Body of pancreas (tissue), 4 donors: ENCODE measurements at regions not wholly inside any gene's neighbourhood (a gene's known extent, or its start where the extent isn't known, plus 50 kb on each side); places are given as distances from the start of the nearest gene placed in this dataset.

Source experiments
- ATAC-seq: fragments of 150-250 bp; one replicate; pipeline ENCODE4 v1.9.1; 2016
- DNase-seq, 4 donors: peaks; one replicate each; pipeline ENCODE4 v3.0.0-alpha.2; 2019
- H3K27ac ChIP-seq, 4 donors: fragments of 200-600 bp; sonication (generic); 1 replicate in 3 of 4; 2 replicates in 1 of 4; pipeline versions ENCODE4 v1.5.1 to v1.6.1; 2016 to 2019; ENCODE audit warnings: mild to moderate bottlenecking in 1 of 4, mixed read lengths in 1 of 4, moderate library complexity in 1 of 4
- H3K27me3 ChIP-seq, 2 donors: fragments of 200-600 bp; sonication (generic); one replicate each; pipeline ENCODE4 v1.6.0; 2016; ENCODE audit warnings: mild to moderate bottlenecking in 1 of 2
- H3K36me3 ChIP-seq, 2 donors: fragments of 200-600 bp; sonication (generic); replicated peaks in 1 of 2; 2 replicates each; pipeline ENCODE4 v1.5.1; 2016; ENCODE audit warnings: low read depth in 2 of 2; ENCODE audit not compliant: insufficient read depth in 1 of 2
- H3K4me1 ChIP-seq: fragments of 200-600 bp; sonication (generic); one replicate; pipeline ENCODE4 v1.6.0; 2016
- H3K4me3 ChIP-seq, 2 donors: fragments of 200-600 bp; sonication (generic); 1 replicate in 1 of 2; 2 replicates in 1 of 2; pipeline ENCODE4 v1.5.1; 2016 to 2019
- H3K9me3 ChIP-seq, 3 donors: fragments of 200-600 bp; sonication (generic); 1 replicate in 2 of 3; 2 replicates in 1 of 3; pipeline ENCODE4 v1.5.1; 2016
- POLR2A ChIP-seq, 3 donors: fragments of 450-650 bp; IDR thresholded peaks; one replicate each; pipeline ENCODE4 v1.6.1; 2016; ENCODE audit warnings: antibody characterized with exemption in 3 of 3, mild to moderate bottlenecking in 2 of 3
- WGBS, 2 donors: methylation state at CpG; one replicate each; pipeline ENCODE4 v1.1.5; 2017; 5-methylcytosine and 5-hydroxymethylcytosine counted together
- intact Hi-C: fragments of 100-400 bp; cut with DNase I; formaldehyde crosslinking; loops from one replicate; pipeline ENCODE4 v1.15.1; 2023
- TF ChIP-seq, protein P1 (sequence below), 7 experiments: fragments of 450-650 bp in 4 of 7; fragments of 200-600 bp in 3 of 7; sonication (generic) in 3 of 7; IDR thresholded peaks; one replicate each; pipeline ENCODE4 v1.5.1; 2016 to 2019; ENCODE audit warnings: antibody characterized with exemption in 7 of 7

DNA sequence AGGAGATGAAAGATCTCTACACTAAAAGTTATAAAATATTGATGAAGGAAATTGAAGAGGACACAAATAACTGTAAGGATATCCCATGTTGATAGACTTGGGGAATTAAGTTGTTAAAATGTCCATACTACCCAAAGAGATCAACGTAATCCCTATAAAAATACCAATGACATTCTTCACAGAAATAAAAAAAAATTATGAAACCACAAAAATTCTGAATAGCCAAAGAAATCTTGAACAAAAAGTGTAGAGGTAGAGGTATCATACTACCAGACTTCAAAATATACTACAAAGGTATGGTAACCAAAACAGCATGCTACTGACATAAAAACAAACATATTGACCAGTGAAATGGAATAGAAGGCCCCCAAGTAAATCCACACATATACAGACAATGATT, 71.5 kb upstream of the ELL2 start:
- WGBS, 2 donors: 82 to 89% methylated on average over 1 of the region's 1 CpG
- no peak for TF ChIP-seq POLR2A (IDR thresholded peaks at IDR 0.05)
- TF ChIP-seq, protein P1, sequence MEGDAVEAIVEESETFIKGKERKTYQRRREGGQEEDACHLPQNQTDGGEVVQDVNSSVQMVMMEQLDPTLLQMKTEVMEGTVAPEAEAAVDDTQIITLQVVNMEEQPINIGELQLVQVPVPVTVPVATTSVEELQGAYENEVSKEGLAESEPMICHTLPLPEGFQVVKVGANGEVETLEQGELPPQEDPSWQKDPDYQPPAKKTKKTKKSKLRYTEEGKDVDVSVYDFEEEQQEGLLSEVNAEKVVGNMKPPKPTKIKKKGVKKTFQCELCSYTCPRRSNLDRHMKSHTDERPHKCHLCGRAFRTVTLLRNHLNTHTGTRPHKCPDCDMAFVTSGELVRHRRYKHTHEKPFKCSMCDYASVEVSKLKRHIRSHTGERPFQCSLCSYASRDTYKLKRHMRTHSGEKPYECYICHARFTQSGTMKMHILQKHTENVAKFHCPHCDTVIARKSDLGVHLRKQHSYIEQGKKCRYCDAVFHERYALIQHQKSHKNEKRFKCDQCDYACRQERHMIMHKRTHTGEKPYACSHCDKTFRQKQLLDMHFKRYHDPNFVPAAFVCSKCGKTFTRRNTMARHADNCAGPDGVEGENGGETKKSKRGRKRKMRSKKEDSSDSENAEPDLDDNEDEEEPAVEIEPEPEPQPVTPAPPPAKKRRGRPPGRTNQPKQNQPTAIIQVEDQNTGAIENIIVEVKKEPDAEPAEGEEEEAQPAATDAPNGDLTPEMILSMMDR (IDR thresholded peaks at IDR 0.05): no peak
- peaks cover 27% of the 10 kb centered on the region for H3K4me1 ChIP-seq
- ATAC-seq (no peak), DNase-seq (no peak)
- intact Hi-C loops: no loop called here
- no peak overlapping the region for H3K4me3 ChIP-seq
- no peaks in the 10 kb centered on the region for H3K9me3 ChIP-seq
- no peaks in the 10 kb centered on the region for H3K36me3 ChIP-seq
- H3K27ac ChIP-seq: no peak overlapping the region
- H3K27me3 ChIP-seq: no peaks in the 10 kb centered on the region

DNA sequence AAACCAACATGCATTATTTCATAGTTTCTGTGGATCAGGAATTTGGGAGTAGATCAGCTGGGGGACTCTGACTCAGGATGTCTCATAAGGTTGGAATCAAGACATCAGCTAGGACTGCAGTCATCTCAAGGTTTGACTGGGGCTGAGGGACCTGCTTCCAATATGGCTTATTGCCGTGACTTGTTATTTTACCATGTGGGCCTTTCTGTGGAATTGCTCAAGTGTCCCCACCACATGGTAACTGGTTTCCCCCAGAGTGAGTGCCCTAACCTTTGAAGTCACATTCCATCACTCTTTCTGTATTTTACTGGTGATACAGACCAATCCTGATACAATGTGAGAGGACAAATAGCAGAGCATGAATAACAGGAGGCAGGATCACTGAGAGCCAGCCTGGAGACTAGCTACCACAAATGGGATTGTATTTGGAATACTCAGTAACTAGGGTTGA, 70.2 kb upstream of the ELL2 start:
- Histone ChIP-seq H3K4me3 (no peak overlapping the region), H3K27ac (no peak overlapping the region), H3K36me3 (no peaks in the 10 kb centered on the region), H3K9me3 (no peaks in the 10 kb centered on the region), H3K27me3 (no peaks in the 10 kb centered on the region), H3K4me1 (peaks cover 15% of the 10 kb centered on the region)
- DNase-seq (no peak), ATAC-seq (no peak)
- 100% methylated on average over 1 of the region's 1 CpG for WGBS, 2 donors
- intact Hi-C loops: no loop called here
- no peak for TF ChIP-seq POLR2A (IDR thresholded peaks at IDR 0.05)
- TF ChIP-seq, protein P1 (IDR thresholded peaks at IDR 0.05): no peak

DNA sequence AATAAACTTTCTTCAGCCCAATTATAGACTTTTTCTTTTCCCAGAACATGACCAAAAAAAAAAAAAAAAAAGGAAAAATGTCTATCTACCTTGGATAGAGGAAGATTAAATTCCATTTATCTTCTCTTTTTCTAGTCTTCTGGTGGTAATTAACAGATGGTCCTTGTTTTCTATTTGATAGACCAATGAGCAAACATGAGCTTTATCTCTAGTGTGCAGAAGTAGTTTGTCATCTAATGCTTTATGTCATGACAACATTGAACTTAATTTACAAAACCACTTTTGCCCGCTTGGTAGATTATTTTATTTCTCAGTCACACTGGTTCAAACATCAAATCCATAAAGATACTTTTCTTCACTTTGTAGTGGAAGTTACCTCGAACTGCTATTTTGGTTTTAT, 69.5 kb upstream of the ELL2 start:
- ATAC-seq: no peak
- Histone ChIP-seq H3K4me1 (peaks cover 9% of the 10 kb centered on the region), H3K27me3 (no peaks in the 10 kb centered on the region), H3K27ac (no peak overlapping the region), H3K36me3 (no peaks in the 10 kb centered on the region), H3K9me3 (no peaks in the 10 kb centered on the region), H3K4me3 (no peak overlapping the region)
- no peak for TF ChIP-seq POLR2A (IDR thresholded peaks at IDR 0.05)
- TF ChIP-seq, protein P1 (IDR thresholded peaks at IDR 0.05): no peak
- no peak for DNase-seq
- WGBS, 2 donors: 93 to 97% methylated on average over 2 of the region's 2 CpGs
- intact Hi-C loops: no loop called here

DNA sequence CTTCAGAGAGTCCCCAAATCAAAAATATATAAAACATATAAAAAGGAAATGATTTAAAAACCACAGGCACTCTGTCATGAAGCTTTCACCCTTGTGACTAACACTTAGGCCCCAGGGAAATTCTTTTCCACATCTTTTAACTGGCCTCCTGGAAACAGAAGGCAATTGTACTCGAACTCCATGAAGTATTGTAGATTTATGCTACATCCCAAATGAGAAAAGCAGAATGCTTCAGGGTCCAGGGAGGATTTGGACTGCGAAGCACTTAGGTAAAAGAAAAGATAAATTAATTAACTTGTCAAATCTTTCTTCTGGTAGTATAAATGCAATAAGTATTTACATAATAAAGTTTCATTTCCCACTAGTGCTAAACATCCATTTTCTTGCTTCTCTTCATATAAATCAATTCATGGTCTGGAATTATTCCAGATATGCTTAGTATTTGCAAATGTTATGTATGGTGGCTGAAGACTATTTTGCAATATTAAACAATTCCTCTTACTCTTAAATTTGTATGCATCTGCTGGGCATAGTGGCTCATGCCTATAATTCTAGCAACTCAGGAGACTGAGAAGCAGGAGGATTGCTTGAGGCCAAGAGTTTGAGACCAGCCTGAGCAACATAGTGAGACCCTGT, 64.9 kb upstream of the ELL2 start:
- Histone ChIP-seq H3K9me3 (no peaks in the 10 kb centered on the region), H3K36me3 (no peaks in the 10 kb centered on the region), H3K27ac (peak overlapping the region in 1 of 4 donors; percentile 86), H3K4me1 (peaks cover 41% of the 10 kb centered on the region), H3K27me3 (no peaks in the 10 kb centered on the region), H3K4me3 (no peak overlapping the region)
- DNase-seq (no peak), ATAC-seq (no peak)
- intact Hi-C loops: no loop called here
- 69 to 79% methylated on average over 2 of the region's 2 CpGs for WGBS, 2 donors
- TF ChIP-seq, protein P1 (IDR thresholded peaks at IDR 0.05): no peak
- no peak for TF ChIP-seq POLR2A (IDR thresholded peaks at IDR 0.05)
